GM18909 (cell line): ENCODE measurements at regions not wholly inside any gene's neighbourhood (a gene's known extent, or its start where the extent isn't known, plus 50 kb on each side); places are given as distances from the start of the nearest gene placed in this dataset.
"Not testable (repeated sequence)": the region's sequence is repeated elsewhere in the genome, so short reads cannot be mapped to it uniquely, and the experiment has no call there.

ENCODE experiments used
- ATAC-seq: cut with Tn5 transposase; IDR thresholded peaks from one replicate; pipeline ENCODE4 v1.9.1; 2021; ENCODE audit warnings: mild to moderate bottlenecking; ENCODE audit not compliant: unreplicated experiment, poor library complexity

GRCh38 chr4:58451707-58452106 is 1341.5 kb upstream of the IGFBP7 start:
- no peak for ATAC-seq

DNA sequence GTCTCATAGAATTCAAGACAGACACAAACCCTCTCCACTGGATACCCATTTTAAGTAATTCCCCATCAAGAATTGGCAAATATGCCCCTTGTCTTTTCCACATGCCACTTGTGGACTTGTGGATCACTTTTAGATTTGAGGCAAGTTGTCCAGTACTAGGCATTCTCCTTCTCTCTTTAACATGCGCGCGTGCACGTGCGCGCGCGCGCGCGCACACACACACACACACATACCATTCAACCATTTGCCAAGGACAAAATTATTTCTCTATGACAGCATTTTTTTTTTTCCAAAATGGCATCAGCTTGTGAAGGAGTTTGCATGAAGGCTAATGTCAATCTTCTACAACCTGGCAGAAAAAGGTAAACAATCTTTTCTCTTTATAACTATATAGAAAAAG is 1325.7 kb upstream of the IGFBP7 start:
- ATAC-seq: no peak

DNA sequence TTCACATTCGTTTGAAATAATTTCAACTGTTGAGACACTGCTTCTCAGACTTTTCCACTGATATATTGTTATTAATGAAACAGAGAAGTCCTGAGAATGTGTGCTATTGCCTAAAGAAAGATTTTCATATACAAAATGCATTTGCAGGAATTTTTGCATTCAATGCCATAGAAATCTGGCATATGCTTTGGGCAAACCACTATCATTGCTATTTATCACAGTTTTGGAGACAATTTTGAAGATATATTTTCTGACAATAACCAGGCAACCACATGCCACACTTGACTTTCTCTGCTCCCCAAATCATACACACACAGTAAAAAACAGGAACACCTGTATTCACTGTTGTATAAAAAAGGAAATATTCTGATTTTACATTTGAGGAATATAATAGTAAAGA is 1303.7 kb upstream of the IGFBP7 start:
- ATAC-seq: no peak

GRCh38 chr4:58411904-58412303 is 1301.7 kb upstream of the IGFBP7 start:
- ATAC-seq: no peak

GRCh38 chr4:58406762-58407161 is 1296.6 kb upstream of the IGFBP7 start:
- ATAC-seq: no peak

- ATAC-seq: no peak
Observed at GRCh38 chr4:58368221-58368620, 1258.0 kb upstream of the IGFBP7 start.

GRCh38 chr4:58360354-58361133 is 1250.4 kb upstream of the IGFBP7 start:
- no peak for ATAC-seq

GRCh38 chr4:58359590-58359989 is 1249.4 kb upstream of the IGFBP7 start:
- ATAC-seq: no peak

DNA sequence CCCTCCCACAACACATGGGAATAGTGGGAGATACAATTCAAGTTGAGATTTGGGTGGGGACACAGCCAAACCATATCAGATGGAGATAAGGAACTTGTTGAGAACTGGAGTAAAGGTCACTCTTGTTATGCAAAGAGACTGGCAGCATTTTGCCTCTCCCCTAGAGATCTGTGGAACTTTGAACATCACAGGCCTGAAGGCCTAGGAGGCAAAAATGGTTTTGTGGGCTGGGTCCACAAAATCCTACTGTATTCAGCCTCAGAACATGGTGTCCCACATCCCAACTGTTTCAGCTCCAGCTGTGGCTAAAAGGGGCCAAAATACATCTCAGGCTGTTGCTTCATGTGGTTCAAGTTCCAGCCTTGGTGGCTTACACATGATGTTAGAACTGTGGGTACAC is 1247.8 kb upstream of the IGFBP7 start:
- no peak for ATAC-seq

DNA sequence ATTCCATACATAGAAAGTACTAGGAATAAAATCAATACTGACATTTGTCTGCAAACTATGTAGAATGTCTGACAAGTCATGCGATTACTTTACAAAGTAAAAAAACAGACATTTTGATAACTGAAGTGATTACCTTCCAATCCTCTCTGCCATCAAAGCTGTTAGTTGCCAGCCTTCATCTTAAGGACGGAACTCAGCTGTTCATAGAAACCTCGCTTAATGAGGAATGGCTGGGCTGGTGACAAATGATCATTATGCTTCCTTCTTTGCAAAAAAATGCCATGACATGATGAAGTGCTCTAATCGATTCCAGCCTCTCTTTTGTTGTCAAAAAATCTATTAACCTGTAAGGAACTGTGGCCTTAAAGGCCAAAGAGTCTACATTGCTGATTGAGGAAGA is 1214.9 kb upstream of the IGFBP7 start:
- no peak for ATAC-seq

GRCh38 chr4:58313444-58313843 is 1203.3 kb upstream of the IGFBP7 start:
- no peak for ATAC-seq

- ATAC-seq: no peak
Observed at GRCh38 chr4:58303456-58303855, 1193.3 kb upstream of the IGFBP7 start.

GRCh38 chr4:58301376-58301999 is 1191.3 kb upstream of the IGFBP7 start:
- ATAC-seq: no peak

DNA sequence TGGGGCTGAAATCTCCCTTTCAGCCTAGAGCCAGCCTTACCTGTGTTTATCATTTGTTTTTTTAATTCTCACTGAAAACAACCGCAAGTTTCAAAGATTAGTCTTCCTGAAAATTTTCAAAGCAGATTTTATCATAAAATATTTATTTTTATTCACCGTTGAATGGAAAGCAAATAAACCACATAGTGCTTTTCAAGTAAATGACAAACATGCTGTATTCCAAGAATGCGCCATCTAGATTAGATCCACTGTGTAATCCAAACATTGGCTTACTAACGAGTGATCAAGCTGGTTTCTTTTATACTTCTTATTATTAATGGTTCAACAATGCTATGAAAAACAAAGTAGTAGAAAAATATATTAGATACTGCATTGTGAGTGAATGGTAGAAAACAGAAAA is 1176.2 kb upstream of the IGFBP7 start:
- no peak for ATAC-seq

DNA sequence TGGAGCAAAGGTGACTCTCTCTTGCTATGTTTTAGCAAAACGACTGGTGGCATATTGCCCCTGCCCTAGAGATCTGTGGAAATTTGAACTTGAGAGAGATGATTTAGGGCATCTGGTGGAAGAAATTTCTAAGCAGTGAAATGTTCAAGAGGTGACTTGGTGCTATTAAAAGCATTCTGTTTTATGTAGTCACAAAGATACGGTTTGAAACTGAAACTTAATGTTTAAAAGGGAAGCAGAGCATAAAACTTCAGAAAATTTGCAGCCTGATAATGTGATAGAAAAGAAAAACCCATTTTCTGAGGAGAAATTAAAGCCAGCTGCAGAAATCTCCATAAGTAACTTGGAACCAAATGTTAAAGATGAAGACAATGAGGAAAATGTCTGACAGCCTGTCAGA is 1170.7 kb upstream of the IGFBP7 start:
- not testable (repeated sequence) for ATAC-seq

- no peak for ATAC-seq
Observed at GRCh38 chr4:58275856-58276255, 1165.7 kb upstream of the IGFBP7 start.

GRCh38 chr4:58274553-58274952 is 1164.4 kb upstream of the IGFBP7 start:
- ATAC-seq: no peak

DNA sequence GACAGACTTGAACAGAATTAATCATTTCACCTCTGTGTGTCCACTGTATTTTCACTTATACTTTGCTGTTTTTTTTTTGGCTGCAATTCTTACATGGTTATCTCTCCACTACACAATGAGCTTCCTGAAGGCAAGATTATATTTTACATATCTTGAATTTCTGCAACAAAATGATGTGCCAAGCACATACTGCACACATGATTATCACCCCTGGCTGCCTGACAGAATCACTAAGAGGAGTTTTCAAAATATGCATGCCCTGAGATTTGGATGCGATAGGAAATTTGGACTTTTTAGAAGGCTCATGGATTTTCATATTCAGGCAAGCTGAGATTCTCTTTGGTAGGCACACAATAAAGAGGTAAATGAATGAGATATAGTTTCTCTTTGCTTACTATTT is 1162.1 kb upstream of the IGFBP7 start:
- ATAC-seq: no peak

GRCh38 chr4:58265734-58266133 is 1155.5 kb upstream of the IGFBP7 start:
- ATAC-seq: no peak

GRCh38 chr4:58261526-58261925 is 1151.3 kb upstream of the IGFBP7 start:
- ATAC-seq: no peak

DNA sequence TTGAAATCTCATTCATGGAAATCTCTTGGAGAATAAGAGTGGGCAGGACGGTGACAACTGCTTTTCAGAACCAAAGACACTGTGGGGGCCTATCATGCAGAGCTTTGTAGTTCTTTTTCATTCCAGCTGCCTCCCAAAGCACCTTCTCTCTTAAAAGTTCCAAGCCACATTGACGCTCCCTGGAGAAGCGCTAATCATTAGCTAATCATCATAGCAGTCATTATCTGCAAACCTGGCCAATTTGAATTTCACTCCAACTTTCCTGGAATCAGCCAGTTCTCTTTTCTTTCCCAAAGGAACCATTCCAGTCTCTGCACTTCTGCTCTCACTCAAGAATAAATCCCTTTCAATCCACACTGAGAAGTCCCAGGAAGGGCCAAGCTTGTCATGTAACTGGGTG is 1144.1 kb upstream of the IGFBP7 start:
- ATAC-seq: no peak

- ATAC-seq: no peak
Observed at GRCh38 chr4:58252656-58253055, 1142.5 kb upstream of the IGFBP7 start.
